ENCODE measurements at regions not wholly inside any gene's neighbourhood (a gene's known extent, or its start where the extent isn't known, plus 50 kb on each side); places are given as distances from the start of the nearest gene placed in this dataset.

GRCh38 chr15:98216166-98216565 lies 255.7 kb downstream of the ARRDC4 start:
- no peak for TF ChIP-seq GATA3 (IDR thresholded peaks at IDR 0.05; ENCODE audit: low read depth, low read length)
- no peak for TF ChIP-seq GATA2 (IDR thresholded peaks at IDR 0.05; ENCODE audit: low read depth, low read length)
